ENCODE measurements at regions not wholly inside any gene's neighbourhood (a gene's known extent, or its start where the extent isn't known, plus 50 kb on each side); places are given as distances from the start of the nearest gene placed in this dataset.

GRCh38 chr6:50102676-50103075 lies 52.9 kb upstream of the DEFB112 start:
- intact Hi-C loops (cut with DNase I): no loop called here
- no peak for DNase-seq (ENCODE audit: low spot score)
- no peak for ATAC-seq

GRCh38 chr6:50110587-50110986 lies 60.9 kb upstream of the DEFB112 start:
- ATAC-seq: no peak
- DNase-seq (ENCODE audit: low spot score): no peak
- intact Hi-C loops (cut with DNase I): no loop called here

GRCh38 chr6:50112981-50113857 lies 63.5 kb upstream of the DEFB112 start:
- no peak for ATAC-seq
- intact Hi-C loops (cut with DNase I): no loop called here
- no peak for DNase-seq (ENCODE audit: low spot score)

GRCh38 chr6:50116390-50116789 lies 66.7 kb upstream of the DEFB112 start:
- intact Hi-C loops (cut with DNase I): no loop called here
- ATAC-seq (no peak), DNase-seq (ENCODE audit: low spot score) (no peak)

- intact Hi-C loops (cut with DNase I): no loop called here
- ATAC-seq: no peak
- DNase-seq (ENCODE audit: low spot score): no peak
These were observed 67.2 kb upstream of the DEFB112 start for GRCh38 chr6:50116797-50117542.

- intact Hi-C loops (cut with DNase I): no loop called here
- ATAC-seq: no peak
These were observed 70.6 kb upstream of the DEFB112 start for GRCh38 chr6:50120300-50120699.

GRCh38 chr6:50123688-50124087 lies 74.0 kb upstream of the DEFB112 start:
- DNase-seq (ENCODE audit: low spot score) (no peak), ATAC-seq (no peak)
- intact Hi-C loops (cut with DNase I): no loop called here

More at GRCh38 chr6:50120300-50120699, 70.6 kb upstream of the DEFB112 start:
- no peak for DNase-seq (ENCODE audit: low spot score)

- ATAC-seq: no peak
- intact Hi-C loops (cut with DNase I): no loop called here
- no peak for DNase-seq (ENCODE audit: low spot score)
These were observed 74.8 kb upstream of the DEFB112 start for GRCh38 chr6:50124572-50124971.

- no peak for ATAC-seq
- intact Hi-C loops (cut with DNase I): no loop called here
- no peak for DNase-seq (ENCODE audit: low spot score)
These were observed 78.8 kb upstream of the DEFB112 start for GRCh38 chr6:50128420-50129005.

GRCh38 chr6:50135968-50136367 lies 86.2 kb upstream of the DEFB112 start:
- intact Hi-C loops (cut with DNase I): no loop called here
- DNase-seq (ENCODE audit: low spot score) (no peak), ATAC-seq (no peak)

- no peak for ATAC-seq
- DNase-seq (ENCODE audit: low spot score): no peak
- intact Hi-C loops (cut with DNase I): no loop called here
These were observed 91.4 kb upstream of the DEFB112 start for GRCh38 chr6:50141100-50141499.

- ATAC-seq: no peak
- DNase-seq (ENCODE audit: low spot score): no peak
- intact Hi-C loops (cut with DNase I): no loop called here
These were observed 93.4 kb upstream of the DEFB112 start for GRCh38 chr6:50143011-50143719.

- no peak for ATAC-seq
- intact Hi-C loops (cut with DNase I): no loop called here
These were observed 95.4 kb upstream of the DEFB112 start for GRCh38 chr6:50145125-50145524.

GRCh38 chr6:50147371-50147770 lies 97.6 kb upstream of the DEFB112 start:
- DNase-seq (ENCODE audit: low spot score) (no peak), ATAC-seq (no peak)
- intact Hi-C loops (cut with DNase I): no loop called here

More at GRCh38 chr6:50145125-50145524, 95.4 kb upstream of the DEFB112 start:
- DNase-seq (ENCODE audit: low spot score): no peak

- ATAC-seq (no peak), DNase-seq (ENCODE audit: low spot score) (no peak)
- intact Hi-C loops (cut with DNase I): no loop called here
These were observed 130.9 kb upstream of the DEFB112 start for GRCh38 chr6:50180646-50181045.

GRCh38 chr6:50185006-50185405 lies 135.3 kb upstream of the DEFB112 start:
- DNase-seq (ENCODE audit: low spot score) (no peak), ATAC-seq (no peak)
- intact Hi-C loops (cut with DNase I): no loop called here

- DNase-seq (ENCODE audit: low spot score): no peak
- no peak for ATAC-seq
- intact Hi-C loops (cut with DNase I): no loop called here
These were observed 137.7 kb upstream of the DEFB112 start for GRCh38 chr6:50187351-50187921.

GRCh38 chr6:50198245-50198644 lies 148.5 kb upstream of the DEFB112 start:
- intact Hi-C loops (cut with DNase I): no loop called here
- DNase-seq (ENCODE audit: low spot score) (no peak), ATAC-seq (no peak)

- no peak for DNase-seq (ENCODE audit: low spot score)
- intact Hi-C loops (cut with DNase I): no loop called here
- ATAC-seq: no peak
These were observed 153.0 kb upstream of the DEFB112 start for GRCh38 chr6:50202766-50203165.
